Activated naive CD4-positive, alpha-beta T cell treated with anti-CD3 and anti-CD28 coated beads for 36 hours (primary cell): ENCODE measurements at regions not wholly inside any gene's neighbourhood (a gene's known extent, or its start where the extent isn't known, plus 50 kb on each side); places are given as distances from the start of the nearest gene placed in this dataset.

ENCODE experiments used
- CTCF ChIA-PET: fragments of 350-600 bp; sonication (Branson Sonifier 250); formaldehyde crosslinking; loops from one replicate; lab custom pipeline; 2021; ENCODE audit warnings: antibody characterized with exemption; lab: Charles Lee
- DNase-seq: peaks from one replicate; pipeline ENCODE4 v3.0.0-alpha.2; 2020
- H3K27ac Mint-ChIP-seq: one replicate; pipeline ENCODE4 v1.8.0; 2021; ENCODE audit warnings: mild to moderate bottlenecking, mixed read lengths
- H3K27me3 Mint-ChIP-seq: one replicate; pipeline ENCODE4 v1.8.0; 2021; ENCODE audit warnings: low read depth, mixed read lengths
- H3K36me3 Mint-ChIP-seq: one replicate; pipeline ENCODE4 v1.8.0; 2021; ENCODE audit warnings: low read depth, mixed read lengths
- H3K4me1 Mint-ChIP-seq: one replicate; pipeline ENCODE4 v1.8.0; 2021; ENCODE audit warnings: low read depth, mixed read lengths
- H3K4me3 Mint-ChIP-seq: one replicate; pipeline ENCODE4 v1.8.0; 2021; ENCODE audit warnings: mild to moderate bottlenecking, moderate library complexity, mixed read lengths
- H3K9me3 Mint-ChIP-seq: one replicate; pipeline ENCODE4 v1.8.0; 2021; ENCODE audit warnings: mixed read lengths
- intact Hi-C: fragments of 100-400 bp; cut with micrococcal nuclease; formaldehyde crosslinking; loops from one replicate; pipeline ENCODE4 v1.15.1; 2023

DNA sequence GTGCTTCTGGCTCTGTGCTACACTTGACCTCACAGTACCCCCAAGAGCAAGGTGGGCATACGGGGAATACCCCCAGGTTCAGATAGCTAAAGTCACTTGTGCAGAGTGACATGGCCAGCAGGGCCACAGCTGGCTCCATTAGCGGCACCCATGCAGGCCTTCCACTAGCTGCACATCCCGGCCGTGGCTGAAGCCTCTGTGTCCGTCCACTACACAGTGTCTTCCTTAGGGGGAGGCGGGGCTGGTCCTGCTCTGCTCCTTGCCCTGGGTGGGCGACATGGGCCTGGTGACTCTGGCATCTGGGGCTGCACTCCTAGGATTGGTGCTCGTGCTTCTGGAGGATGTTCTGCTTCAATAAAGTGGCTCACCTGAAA is 169.1 kb upstream of the IQSEC1 start:
- CTCF ChIA-PET: no interaction called here
- H3K36me3 Mint-ChIP-seq: no peaks in the 10 kb centered on the region
- intact Hi-C loops: no loop called here

GRCh38 chr3:13241621-13242363 is 168.6 kb upstream of the IQSEC1 start:
- H3K27me3 Mint-ChIP-seq: peaks cover 2% of the 10 kb centered on the region
- H3K9me3 Mint-ChIP-seq: no peaks in the 10 kb centered on the region
- no peaks in the 10 kb centered on the region for H3K4me1 Mint-ChIP-seq
- DNase-seq: no peak
- no peaks in the 10 kb centered on the region for H3K36me3 Mint-ChIP-seq
- CTCF ChIA-PET: interaction anchor here (0.6 kb wide), 1 partner anchor 99 kb away, joined by 3 read pairs; no protein-coding TSS in a partner anchor
- intact Hi-C loops: no loop called here
- H3K27ac Mint-ChIP-seq: no peak overlapping the region
- no peak overlapping the region for H3K4me3 Mint-ChIP-seq

More for the DNA sequence above, 169.1 kb upstream of the IQSEC1 start:
- Mint-ChIP-seq H3K4me1 (no peaks in the 10 kb centered on the region), H3K27ac (no peak overlapping the region), H3K9me3 (no peaks in the 10 kb centered on the region), H3K27me3 (peaks cover 2% of the 10 kb centered on the region), H3K4me3 (no peak overlapping the region)
- DNase-seq: no peak

GRCh38 chr3:13240928-13241618 is 167.8 kb upstream of the IQSEC1 start:
- no peaks in the 10 kb centered on the region for H3K9me3 Mint-ChIP-seq
- peaks cover 2% of the 10 kb centered on the region for H3K27me3 Mint-ChIP-seq
- DNase-seq: no peak
- CTCF ChIA-PET: no interaction called here
- H3K27ac Mint-ChIP-seq: no peak overlapping the region
- no peaks in the 10 kb centered on the region for H3K36me3 Mint-ChIP-seq
- H3K4me3 Mint-ChIP-seq: no peak overlapping the region
- H3K4me1 Mint-ChIP-seq: no peaks in the 10 kb centered on the region
- intact Hi-C loops: no loop called here

DNA sequence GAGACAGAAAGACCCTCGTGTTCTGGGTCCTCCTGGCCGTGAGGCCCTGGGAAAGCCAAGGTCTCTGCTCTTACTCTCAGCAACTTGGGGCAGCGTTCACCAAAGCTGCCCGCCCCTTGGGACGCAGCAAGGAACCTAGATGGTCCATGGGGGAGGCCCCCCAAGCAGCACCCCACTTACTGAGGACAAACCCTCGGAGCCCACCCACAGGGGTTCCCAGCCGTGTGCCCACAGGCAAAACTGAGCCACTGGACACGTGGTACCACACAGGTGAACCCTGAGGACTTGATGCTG is 166.2 kb upstream of the IQSEC1 start:
- no peak for DNase-seq
- H3K36me3 Mint-ChIP-seq: no peaks in the 10 kb centered on the region
- H3K27me3 Mint-ChIP-seq: peaks cover 8% of the 10 kb centered on the region
- no peaks in the 10 kb centered on the region for H3K9me3 Mint-ChIP-seq
- no peak overlapping the region for H3K27ac Mint-ChIP-seq
- intact Hi-C loops: no loop called here
- peaks cover 6% of the 10 kb centered on the region for H3K4me1 Mint-ChIP-seq
- CTCF ChIA-PET: no interaction called here
- H3K4me3 Mint-ChIP-seq: no peak overlapping the region

- Mint-ChIP-seq H3K36me3 (no peaks in the 10 kb centered on the region), H3K27me3 (peaks cover 8% of the 10 kb centered on the region), H3K27ac (no peak overlapping the region), H3K9me3 (no peaks in the 10 kb centered on the region), H3K4me3 (no peak overlapping the region), H3K4me1 (peaks cover 12% of the 10 kb centered on the region)
- intact Hi-C loops: no loop called here
- DNase-seq: no peak
- CTCF ChIA-PET: no interaction called here
These were observed 165.6 kb upstream of the IQSEC1 start for GRCh38 chr3:13238687-13239466.

DNA sequence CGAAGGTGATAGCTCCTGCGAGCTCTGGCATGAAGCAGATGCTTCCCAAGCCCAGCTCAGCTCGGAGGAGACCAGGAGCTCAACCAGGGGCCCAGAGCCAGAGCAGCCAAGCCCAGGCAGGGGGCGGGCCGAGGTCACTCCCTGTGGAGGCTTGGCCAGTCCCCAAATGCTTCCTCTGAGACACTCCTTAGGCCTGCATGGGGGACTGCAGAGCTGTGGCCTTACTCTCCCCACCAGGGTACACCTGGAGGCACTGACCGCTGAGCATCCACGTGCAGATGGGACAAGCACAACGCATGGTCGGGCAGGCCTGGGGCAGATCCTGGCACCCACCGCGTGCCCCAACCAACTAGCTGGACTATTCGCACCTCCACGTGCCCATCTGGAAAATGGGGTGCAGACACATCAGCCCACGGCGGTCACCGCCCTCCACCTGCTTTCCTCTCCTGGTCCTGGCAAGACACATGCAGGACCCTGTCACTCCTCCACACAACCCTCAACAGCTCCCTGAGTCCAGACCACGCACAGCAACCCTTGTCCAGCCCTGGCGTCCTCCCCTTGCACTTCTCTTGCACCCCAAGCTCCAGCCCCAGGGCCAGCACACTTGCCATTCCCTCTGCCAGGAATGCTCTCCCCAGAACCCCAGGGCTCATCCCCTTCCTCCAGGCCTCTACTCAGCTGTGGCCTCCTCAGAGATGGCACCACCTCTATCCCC is 164.7 kb upstream of the IQSEC1 start:
- intact Hi-C loops: no loop called here
- no peaks in the 10 kb centered on the region for H3K9me3 Mint-ChIP-seq
- H3K4me3 Mint-ChIP-seq: no peak overlapping the region
- CTCF ChIA-PET: no interaction called here
- no peaks in the 10 kb centered on the region for H3K36me3 Mint-ChIP-seq
- no peak for DNase-seq
- H3K4me1 Mint-ChIP-seq: peaks cover 12% of the 10 kb centered on the region
- no peak overlapping the region for H3K27ac Mint-ChIP-seq
- peaks cover 8% of the 10 kb centered on the region for H3K27me3 Mint-ChIP-seq

- H3K36me3 Mint-ChIP-seq: no peaks in the 10 kb centered on the region
These were observed 163.4 kb upstream of the IQSEC1 start for GRCh38 chr3:13236557-13237173.

GRCh38 chr3:13235897-13236296 is 162.7 kb upstream of the IQSEC1 start:
- DNase-seq: no peak
- H3K4me3 Mint-ChIP-seq: no peak overlapping the region

More at GRCh38 chr3:13236557-13237173, 163.4 kb upstream of the IQSEC1 start:
- Mint-ChIP-seq H3K9me3 (no peaks in the 10 kb centered on the region), H3K27me3 (peaks cover 8% of the 10 kb centered on the region), H3K4me1 (peaks cover 12% of the 10 kb centered on the region), H3K4me3 (no peak overlapping the region), H3K27ac (no peak overlapping the region)
- DNase-seq: no peak
- intact Hi-C loops: no loop called here
- CTCF ChIA-PET: no interaction called here

DNA sequence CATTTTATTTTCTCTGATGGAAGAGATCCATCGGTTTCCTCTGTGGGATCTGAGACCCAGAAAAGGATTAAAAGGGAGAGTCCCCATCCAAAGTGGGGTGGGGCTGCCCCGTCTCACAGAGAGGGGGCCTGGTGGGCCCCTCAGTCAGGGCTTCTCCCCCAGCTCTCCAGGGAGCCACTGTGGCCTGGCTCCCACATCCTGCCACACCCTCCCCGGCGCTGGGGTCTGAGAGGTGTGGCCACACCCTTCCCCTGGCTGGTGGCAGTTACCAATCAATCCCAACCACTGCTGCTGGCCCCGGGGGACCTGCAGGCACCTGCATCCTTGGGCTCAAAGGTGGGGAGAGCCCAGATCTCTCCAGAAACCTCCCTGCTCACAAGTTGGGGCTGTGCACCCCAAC is 161.8 kb upstream of the IQSEC1 start:
- Mint-ChIP-seq H3K4me3 (no peak overlapping the region), H3K27me3 (peaks cover 8% of the 10 kb centered on the region), H3K27ac (no peak overlapping the region), H3K36me3 (no peaks in the 10 kb centered on the region), H3K4me1 (peaks cover 12% of the 10 kb centered on the region), H3K9me3 (no peaks in the 10 kb centered on the region)
- intact Hi-C loops: no loop called here
- CTCF ChIA-PET: no interaction called here
- DNase-seq: peak; percentile 21

More at GRCh38 chr3:13235897-13236296, 162.7 kb upstream of the IQSEC1 start:
- Mint-ChIP-seq H3K36me3 (no peaks in the 10 kb centered on the region), H3K4me1 (peaks cover 12% of the 10 kb centered on the region), H3K9me3 (no peaks in the 10 kb centered on the region), H3K27ac (no peak overlapping the region), H3K27me3 (peaks cover 8% of the 10 kb centered on the region)
- intact Hi-C loops: no loop called here
- CTCF ChIA-PET: no interaction called here

DNA sequence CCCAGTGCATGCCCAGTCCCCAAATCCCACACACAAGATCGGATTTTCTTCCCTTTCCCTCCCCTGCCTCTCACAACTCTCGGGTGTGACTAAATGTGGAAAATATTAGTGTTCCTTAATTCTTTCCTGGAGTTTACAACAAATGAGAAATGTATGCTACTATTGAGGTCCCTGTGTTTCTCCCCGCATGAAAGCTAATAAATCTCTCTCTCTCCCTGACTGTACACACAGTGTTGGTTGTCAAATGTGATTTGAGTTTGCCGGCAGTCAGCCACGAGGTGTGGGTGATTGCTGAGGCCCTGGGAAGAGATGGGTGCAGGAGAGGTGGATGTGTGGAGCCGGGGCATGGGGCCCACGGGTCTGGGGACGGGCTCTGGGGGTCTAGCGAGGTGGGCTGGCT is 161.4 kb upstream of the IQSEC1 start:
- H3K9me3 Mint-ChIP-seq: no peaks in the 10 kb centered on the region
- no peak for DNase-seq
- H3K27ac Mint-ChIP-seq: no peak overlapping the region
- H3K36me3 Mint-ChIP-seq: no peaks in the 10 kb centered on the region
- intact Hi-C loops: no loop called here
- CTCF ChIA-PET: no interaction called here
- H3K4me3 Mint-ChIP-seq: no peak overlapping the region
- peaks cover 12% of the 10 kb centered on the region for H3K4me1 Mint-ChIP-seq
- peaks cover 8% of the 10 kb centered on the region for H3K27me3 Mint-ChIP-seq

DNA sequence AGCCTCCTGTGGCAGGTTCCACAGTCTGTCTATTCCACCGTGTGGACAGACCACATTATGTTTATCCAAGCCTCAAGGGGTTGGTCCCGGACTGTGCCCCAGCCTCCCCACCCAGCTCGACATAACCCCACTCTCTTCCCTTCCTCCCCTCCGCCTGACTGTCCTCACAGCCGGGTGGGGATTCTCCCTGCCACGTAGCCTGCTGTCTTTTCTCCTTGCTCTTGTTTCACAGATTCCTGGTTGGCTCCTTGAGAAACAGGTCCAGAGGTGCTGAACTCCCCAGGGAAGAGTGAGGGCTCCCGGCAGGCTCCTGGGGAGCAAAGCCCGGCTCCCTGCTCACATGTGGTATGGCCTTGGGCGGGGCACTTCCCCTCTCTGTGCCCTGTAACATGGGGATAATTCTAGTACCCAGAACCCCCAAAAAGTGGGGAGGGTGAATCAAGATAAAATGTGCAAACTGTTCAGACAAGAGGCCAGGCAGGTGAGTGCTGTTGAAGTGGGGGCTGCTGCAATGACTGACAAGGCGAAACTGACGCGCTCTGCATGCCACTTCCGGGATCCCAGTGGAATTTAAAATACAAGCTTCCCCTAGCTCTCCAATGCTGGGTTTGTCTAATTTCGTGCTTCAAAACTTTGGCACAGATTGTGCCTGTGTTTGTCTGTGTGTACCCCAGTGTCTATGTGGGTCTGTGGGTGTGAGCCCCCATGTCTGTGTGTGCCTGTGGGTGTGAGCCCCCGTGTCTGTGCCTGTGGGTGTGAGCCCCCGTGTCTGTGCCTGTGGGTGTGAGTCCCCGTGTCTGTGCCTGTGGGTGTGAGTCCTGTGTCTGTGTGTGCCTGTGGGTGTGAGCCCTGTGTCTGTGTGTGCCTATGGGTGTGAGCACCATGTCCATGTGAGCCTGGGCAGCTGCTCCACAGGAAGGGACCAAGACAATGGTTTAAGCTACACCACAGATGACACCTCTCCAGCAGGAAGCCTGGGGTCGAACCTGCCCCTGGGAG is 160.6 kb upstream of the IQSEC1 start:
- H3K27ac Mint-ChIP-seq: no peak overlapping the region
- H3K9me3 Mint-ChIP-seq: no peaks in the 10 kb centered on the region
- intact Hi-C loops: no loop called here
- H3K27me3 Mint-ChIP-seq: peaks cover 8% of the 10 kb centered on the region
- H3K4me3 Mint-ChIP-seq: no peak overlapping the region
- peaks cover 12% of the 10 kb centered on the region for H3K4me1 Mint-ChIP-seq
- CTCF ChIA-PET: no interaction called here
- H3K36me3 Mint-ChIP-seq: no peaks in the 10 kb centered on the region
- DNase-seq: peak; percentile 26
